ENCODE measurements at regions not wholly inside any gene's neighbourhood (a gene's known extent, or its start where the extent isn't known, plus 50 kb on each side); places are given as distances from the start of the nearest gene placed in this dataset.

DNA sequence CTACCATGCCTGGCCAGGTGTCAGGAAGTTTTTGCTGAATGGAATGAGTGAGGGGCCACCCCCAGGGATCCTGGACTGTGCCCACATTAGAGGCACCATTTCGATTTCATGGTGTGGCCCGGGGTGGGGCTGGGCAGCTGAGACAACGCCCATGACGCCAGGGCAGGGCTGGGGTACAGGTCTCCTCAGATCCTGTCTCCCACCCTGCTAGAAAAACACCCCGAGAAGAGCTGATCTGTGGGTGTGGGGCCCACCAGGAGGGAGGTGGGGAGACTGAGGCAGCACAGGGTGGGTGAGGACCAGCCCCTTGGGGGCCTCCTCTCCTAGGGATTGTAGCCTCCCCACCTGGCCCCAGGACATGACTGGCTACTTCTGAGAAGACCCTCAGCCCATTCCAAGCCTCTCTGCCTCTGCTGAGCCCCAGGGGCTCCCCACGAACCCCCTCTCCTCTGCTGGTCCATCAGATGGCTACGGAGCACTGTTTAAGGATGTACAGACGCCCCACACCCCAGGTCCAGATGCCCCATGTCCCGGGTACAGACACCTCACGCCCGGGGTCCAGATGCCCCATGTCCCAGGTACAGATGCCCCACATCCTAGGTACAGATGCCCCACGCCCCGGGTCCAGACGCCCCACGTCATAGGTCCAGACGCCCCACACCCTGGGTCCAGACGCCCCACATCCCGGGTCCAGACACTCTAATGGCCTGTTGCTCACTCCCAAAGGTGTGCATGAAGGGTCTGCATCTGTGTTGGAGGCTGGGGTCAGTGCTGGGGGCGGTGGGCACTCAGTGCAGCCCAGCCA, 99.4 kb downstream of the MICALL2 start:
- DNase-seq (ENCODE audit: low read depth in 3 of 3), result no peak

DNA sequence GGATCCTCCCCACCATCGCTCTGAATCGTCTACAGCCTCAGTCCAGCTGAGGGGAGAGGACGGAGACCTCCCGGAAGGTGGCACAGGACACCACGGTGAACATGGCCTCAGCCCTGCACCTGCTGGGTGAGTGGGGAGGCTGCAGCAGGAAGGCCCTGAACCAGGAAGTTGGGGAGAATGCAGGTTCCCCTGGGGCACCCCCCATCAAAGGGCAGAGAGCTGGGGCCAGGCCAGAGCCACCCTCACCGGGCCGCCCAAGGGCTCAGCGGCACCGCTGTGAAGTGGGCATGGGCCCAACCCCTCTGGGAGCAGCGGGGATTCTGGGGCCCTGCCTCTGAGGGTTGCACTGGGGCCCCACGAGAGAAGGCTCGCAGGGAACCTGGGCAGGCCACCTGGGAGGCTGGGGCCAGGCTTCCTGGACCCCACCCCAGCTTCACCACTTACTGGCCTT, 98.7 kb downstream of the MICALL2 start:
- no peak for DNase-seq (ENCODE audit: low read depth in 3 of 3)

DNA sequence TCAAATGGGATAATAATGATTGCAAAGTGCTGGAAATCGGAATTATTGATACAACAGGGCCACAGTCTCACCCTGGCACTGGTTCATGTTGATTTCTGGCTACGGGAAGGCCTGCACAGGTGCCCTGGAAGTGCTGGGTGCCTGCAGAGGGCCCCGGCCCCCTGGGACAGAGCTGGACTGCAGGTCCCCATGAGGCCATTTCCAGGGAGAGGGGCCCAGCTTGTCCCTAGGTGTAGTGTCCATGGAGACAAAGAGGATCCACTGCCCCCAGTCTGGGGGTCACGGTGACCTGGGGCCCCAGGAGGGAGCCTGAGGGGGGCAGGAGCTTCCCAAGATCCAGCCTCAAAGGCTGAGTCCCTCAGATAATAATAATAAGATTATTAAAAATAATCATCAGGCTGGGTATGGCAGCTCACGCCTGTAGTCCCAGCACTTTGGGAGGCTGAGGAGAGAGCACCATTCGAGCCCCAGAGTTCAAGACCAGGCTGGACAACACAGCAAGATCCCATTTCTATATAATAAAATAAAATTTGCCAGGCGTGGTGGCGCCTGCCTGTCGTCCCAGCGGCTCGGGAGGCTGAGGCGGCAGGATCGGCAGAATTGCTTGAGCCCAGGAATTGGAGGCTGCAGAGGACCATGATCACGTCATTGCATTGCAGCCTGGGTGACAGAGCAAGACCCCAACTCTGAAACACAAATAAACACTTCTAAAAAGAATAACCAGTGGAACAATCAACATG, 98.1 kb downstream of the MICALL2 start:
- DNase-seq (ENCODE audit: low read depth in 3 of 3), result no peak

DNA sequence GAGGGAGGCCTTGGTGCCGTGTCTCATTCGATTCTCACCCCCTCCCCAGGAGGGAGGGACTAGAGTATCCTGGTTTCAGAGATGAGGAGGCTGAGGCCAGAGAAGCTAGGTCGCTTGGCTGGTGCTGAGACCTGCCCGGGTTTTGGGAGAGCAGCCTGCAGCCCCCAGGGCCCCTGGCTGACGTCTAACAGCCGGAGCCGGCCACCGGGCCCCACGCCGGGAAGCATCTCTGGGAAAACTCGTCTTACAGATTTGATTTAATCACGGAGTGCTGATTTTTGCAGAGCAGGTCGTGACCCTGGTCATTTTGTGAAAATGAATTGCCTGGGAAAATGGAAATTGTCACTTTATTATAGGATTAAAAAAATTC, 97.5 kb downstream of the MICALL2 start:
- DNase-seq (ENCODE audit: low read depth in 3 of 3), result no peak

DNA sequence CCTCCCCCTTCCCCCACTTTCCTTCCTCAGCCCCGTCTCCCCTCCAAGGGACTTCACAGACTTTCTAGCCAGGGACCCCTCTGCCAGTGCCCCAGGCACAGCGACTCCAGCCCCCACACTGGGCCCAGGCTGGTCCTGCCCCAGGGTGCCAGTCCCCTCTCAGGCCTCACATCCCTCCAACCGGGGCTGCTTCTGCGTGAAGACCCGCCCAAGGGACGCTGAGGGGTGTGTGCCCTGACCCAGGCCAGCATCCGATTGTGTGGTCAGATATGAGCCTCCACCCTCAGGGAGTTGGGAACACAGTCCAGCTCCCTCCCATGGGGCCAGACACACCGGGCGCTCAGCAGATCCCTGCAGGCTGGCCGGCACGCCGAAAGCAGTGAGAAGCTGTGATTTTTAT, 97.0 kb downstream of the MICALL2 start:
- no peak for DNase-seq (ENCODE audit: low read depth in 3 of 3)

DNA sequence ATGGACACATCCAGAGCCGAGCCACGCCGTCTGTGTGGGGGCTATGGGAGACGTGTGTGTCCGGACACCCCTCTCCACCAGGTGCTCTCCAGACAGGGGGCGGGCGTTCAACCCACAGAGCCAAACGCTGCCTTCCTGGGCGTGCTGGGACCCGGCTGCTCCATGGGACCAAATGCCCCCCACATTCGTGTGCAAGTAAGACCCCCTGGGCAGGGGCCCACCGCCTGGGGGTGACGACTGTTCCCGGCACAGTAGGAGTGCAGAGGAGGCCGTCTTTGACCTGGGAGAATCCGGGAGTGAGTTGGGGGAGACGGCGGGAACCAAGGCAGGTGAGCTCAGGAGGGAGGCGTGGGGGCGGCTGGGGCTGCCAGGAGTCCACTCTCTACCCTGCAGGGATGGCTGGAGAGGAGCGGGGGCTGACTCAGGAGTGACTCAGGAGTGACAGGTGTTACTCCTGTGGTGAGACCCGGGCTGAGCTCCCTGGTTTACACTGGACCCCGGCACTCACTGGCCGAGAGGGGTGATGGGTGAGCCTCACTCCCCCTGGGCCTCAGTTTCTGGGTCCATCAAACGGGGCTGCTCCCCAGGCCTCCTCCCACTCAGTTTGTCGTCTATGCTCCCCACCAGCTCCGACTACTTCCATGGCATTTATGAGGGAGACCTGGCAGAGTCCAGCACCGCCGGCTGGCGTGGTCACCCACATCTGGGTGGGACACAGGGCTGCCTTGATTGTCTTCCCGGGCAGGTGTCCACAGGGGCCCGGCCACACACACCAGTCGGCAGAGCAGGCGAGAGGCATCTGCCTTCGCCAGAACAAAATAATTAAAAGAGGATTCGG, 95.0 kb downstream of the MICALL2 start:
- no peak for DNase-seq (ENCODE audit: low read depth in 3 of 3)

DNA sequence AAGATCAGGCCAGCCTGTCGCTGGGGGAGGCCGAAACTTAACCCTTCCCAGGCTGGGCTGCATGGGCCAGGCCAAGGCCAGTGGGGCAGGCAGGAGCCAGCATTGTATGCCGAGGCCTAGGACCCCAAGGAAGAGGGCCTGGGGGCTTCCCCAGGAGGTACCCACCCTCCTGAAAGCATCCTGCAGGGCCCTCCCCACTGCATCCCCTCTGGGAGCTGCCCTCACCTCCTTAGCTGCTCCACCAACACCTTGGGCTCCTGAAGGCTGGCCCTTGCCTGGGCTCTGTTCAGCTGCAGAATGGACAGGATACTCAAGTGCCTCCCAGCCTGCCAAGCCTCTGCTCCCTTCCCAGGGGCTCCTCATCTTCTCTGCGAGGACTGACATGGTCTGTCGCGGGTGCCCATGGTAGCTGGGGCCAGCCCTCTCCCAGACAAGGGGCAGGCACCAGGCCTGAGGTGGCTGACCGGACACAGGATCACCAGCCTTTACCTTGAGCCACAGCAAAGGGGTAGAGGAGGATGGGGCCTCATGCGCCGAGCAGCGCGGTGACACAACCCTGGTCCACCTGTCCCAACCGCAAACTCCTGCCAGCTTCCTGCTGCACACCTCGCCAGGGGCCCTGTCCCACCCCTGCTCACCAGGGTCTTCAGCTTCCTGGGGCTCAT, 94.2 kb downstream of the MICALL2 start:
- DNase-seq (ENCODE audit: low read depth in 3 of 3), result no peak

DNA sequence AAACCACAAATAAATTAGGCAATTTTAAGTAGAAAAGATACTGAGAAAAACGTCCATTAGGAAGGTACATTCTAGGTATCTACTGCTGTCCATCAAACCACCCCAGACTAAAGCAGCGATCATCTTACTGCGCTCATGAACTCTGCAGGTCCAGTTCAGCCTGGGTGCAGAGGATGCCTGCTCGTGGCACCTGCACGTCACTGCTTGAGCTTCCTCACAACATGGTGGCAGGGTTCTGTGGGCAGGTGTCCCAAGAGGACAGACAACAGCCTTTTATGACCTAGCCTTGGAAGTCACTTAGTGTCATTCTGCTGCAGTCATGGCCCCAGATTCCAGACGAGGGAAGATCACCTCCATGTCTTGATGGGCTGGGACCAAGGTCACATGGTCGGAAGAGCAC, 93.4 kb downstream of the MICALL2 start:
- DNase-seq (ENCODE audit: low read depth in 3 of 3), result no peak

DNA sequence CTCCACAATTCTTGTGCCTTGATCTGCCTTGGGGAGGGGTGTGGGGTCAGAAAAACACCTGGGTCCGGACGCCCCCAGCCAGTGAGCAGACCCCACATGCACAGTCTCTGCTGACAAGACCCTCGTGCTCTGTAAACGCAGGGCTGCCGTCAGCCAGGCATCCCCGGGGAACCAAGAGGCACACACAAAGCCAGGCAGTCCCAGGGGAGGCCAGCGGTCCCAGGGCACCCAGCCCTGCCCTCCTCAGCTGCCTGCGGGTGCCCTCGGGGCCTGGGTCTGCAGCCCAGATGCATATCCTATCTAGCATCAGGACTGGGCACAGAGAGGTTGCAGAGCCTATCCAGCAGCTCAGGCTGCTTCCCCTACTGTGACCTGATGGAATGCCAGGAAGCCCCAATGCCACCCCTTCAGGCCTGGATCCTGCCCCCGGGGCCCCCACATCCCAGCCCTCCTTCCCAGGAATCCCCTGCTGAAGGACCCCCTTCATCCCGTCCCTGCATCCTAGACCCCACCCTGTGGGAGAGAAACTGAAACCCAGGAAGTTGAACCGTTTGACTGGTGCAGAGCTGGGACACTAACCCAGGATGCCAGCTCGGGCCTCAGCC, 92.4 kb downstream of the MICALL2 start:
- DNase-seq (ENCODE audit: low read depth in 3 of 3), result no peak

DNA sequence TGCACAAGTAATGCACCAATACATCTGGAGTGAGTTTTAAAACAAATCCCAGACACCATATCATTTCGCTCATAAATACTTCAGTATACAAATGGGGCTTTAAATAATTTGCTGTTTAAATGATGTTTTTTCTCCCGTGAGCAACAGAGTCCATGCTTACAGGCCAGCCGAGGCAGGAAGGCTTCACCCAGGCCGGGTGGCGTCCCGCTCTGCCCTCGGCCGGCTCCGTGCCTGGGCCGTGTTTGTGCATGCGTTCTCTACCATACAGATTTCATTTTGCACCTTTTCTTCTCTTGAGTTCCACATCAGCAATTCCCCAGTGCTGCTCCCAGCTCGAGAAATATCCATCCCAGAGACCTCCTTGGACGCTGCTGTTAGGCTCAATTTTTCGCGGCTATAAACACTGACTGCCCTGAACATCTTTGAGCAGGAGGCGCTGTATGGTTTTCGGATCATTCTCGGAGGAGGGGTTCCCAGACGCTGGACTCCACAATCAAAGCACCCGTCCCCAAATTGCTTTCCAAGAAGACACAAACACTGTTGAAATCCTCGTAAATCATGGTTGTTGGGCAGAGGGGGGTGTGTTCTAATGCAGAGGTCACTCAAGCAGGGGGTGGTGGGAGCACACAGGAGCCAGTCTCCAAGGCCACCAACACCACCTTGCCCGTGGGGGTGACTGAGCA, 91.6 kb downstream of the MICALL2 start:
- DNase-seq (ENCODE audit: low read depth in 3 of 3), result no peak

DNA sequence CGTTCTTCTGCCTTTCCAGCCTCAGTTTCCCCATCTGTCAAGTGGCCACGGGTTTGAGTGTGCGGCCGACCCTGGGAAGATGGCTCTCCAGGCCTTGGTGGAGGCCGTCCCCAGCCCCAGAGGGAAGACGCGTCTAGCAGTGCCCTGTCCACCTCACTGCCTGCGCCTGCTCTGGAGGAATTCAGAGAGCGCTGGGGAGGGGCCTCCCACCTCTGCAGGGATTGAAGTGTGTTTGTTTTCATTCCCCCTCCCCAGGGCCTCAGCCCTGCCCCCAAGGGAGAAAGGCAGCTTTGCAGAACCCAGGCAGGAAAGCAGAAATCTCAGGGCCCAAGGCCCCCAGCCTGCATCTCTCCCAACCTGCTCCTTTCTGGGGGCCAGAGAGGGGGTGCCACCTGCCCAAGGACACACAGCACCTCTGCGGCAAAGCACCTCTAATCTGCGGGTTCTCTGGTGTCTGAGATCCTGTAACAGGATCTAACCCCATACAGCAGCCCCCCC, 91.0 kb downstream of the MICALL2 start:
- no peak for DNase-seq (ENCODE audit: low read depth in 3 of 3)

DNA sequence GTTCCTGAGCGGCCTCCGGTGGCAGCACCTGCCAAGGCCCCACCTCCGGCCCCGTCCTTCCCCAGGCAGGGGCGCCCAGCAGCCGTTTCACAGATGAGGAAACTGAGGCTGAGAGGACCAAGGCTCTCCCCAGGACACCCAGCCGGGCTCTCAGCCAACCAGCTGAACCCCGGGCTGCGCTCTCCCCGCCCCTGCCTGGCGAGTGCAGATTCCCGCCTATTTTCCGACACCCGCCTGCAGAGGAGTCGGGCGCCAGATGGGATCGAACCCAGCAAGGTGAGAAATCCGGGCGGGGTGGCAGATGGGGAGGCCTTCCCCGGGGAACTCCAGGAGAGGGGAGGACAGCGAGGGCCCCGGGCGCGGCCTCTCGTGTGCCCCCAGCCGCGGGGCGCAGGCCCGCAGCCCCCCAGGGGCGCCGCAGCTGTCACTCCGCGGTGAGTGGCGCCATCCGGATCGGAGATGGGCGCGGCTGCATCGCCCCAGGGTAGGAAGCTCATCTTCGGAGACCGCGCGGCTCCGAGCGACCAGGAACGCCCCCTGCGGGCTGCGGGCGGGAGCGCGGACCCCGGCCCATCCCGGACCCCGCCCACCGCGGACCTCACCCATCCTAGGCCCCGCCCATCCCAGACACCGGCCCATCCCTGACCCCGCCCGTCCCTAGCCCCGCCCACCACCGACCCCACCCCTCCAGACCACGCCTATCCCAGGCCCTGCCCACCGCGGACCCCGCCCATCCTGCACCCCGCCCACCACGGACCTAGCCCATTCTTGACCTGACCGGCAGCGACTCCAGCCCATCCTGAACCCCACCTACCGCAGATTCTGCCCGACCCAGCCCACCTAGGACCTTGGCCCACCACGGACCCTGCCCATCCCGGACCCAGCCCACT, 90.3 kb downstream of the MICALL2 start:
- peak; percentile 18 to 48 (median 30) for DNase-seq (ENCODE audit: low read depth in 3 of 3)

DNA sequence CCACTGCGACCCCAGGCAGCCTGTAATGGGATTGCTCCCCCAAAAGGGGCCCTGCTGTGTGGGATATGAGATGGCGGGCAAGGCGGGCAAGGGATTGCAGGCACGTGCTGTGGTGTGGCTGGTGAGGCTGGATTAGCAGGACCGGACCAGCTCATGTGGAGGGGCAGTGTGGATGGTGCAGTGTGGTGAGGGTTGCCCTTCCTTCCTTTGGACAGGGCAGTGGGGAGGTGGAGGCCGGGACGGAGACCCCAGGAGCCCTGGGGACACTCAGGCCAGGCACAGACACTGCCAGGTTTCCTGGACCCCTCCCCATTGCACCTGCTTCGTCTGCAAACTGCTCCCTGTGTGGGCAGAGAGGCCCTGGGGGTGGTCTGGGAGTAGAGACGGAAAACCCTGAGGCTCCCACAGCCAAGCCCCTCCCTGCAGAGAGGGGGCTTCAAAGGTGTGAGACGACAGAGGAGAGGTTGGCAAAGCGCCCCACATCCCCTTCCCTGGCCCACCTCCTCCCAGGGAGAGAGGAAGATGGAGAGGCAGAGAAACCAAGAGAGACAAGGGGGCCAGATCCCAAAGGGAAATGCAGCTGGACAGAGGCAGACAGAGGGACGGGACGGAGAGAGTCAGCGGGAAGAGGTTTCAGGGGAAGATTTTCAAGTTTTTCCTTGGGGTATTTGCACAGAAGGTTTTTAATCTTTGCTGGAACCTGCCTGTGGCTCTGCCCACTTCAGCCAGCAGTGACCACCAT, 89.2 kb downstream of the MICALL2 start:
- no peak for DNase-seq (ENCODE audit: low read depth in 3 of 3)

DNA sequence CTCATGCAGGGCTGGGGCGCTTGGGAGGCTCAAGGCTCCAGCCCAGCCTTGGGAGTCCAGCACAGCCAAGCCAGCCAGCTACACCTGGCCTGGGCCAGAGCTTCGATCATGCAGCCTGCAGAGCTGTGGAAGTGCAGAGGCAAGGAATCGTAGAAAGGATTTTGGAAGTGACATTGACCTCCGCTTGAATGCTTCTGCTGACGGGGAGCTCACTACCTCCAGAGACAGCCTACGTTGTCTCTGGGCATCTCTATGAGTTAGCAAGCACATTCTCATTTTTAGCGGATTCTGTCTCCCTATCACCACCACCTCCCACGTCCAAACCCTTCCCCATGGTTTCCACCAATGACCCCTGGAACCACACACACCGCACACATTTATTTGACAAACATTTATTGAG, 88.5 kb downstream of the MICALL2 start:
- DNase-seq (ENCODE audit: low read depth in 3 of 3), result no peak

DNA sequence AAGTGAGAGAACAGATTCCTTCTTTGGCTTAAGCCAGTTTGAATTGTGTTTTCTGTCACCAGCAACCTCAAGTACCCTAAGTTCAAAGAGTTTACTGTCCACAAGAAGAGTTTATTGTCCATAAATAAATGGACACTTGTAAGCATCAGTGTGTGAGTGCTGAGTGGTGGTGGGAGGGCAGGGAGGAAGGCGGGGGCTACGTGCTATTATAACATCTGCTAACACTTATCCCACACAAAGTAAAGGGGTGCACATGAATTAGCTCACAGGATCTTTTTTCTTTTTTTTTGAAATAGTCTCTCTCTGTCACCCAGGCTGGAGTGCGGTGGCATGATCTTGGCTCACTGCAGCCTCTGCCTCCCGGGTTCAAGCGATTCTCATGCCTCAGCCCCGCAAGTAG, 87.2 kb downstream of the MICALL2 start:
- DNase-seq (ENCODE audit: low read depth in 3 of 3), result no peak

DNA sequence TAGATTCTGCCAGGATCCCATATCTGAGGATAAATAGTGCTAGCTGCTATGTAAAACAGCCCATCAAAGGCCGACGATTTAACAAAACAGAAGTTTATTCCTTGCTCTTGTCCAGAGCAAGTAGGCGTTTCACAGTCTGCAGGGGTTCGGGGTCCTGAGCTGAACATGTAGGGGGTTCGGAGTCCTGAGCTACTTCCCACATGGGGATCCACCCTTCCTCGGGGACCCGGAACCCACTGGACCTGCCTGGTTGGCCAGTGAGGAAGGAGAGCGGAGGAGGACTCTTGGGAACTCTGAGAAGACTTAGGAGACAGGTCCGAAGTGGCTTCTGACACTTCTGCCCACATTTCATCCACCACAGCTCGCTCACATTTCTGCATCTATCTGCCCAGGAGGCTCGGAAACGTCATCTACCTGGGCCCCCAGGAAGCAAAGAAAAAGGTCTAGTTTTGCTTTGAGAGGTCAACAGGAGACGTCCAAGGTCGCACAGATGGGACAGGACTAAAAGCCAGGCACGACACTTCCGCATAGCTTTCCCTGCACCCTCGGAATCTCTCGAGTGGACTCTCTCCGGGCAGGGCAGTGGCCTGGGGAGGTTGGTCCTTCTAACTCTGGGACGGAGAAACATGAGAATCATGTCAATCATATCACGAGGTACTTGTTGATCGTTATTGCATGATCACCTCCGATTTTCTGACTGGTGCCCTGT, 86.4 kb downstream of the MICALL2 start:
- DNase-seq (ENCODE audit: low read depth in 3 of 3), result no peak

DNA sequence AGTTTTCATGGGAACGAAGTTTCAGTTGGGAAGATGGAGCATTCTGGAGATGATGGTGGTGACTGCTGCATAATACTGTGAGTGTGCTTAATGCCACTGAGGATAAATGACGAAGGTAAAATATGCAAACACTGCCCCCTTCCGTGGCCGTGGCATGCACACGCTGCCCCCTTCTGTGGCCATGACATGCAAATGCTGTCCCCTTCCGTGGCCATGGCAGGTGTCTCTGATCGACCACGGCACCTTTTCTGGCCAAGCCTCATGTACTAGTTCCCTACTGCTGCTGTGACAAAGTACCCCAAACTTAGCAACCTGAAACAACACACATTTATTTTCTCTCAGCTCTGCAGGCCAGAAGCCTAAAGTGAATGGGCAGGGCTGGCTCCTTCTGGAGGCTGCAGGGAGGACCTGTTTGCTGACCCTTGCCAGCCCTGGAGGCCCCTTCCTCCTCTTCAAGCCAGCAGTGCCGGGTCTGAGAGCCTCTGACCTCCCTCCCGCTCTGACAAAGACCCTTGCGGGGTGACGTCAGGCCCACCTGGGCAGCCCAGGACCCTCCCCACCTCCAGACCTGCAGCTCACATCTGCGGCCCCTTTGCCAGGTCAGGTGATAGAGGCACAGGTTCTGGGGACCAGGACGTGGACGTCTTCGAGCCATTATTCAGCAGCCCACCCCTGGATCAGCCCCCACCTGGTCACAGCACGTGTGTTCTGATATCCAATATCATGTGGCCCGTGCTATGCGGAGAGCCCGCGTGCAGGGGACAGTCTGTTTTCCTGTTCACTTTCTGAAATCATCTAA, 82.0 kb downstream of the MICALL2 start:
- no peak for DNase-seq (ENCODE audit: low read depth in 3 of 3)
